HG03469 (cell line): ENCODE measurements at regions not wholly inside any gene's neighbourhood (a gene's known extent, or its start where the extent isn't known, plus 50 kb on each side); places are given as distances from the start of the nearest gene placed in this dataset.
"Not testable (repeated sequence)": the region's sequence is repeated elsewhere in the genome, so short reads cannot be mapped to it uniquely, and the experiment has no call there.

Experiments
- ATAC-seq: cut with Tn5 transposase; IDR thresholded peaks from one replicate; pipeline ENCODE4 v1.9.1; 2021; ENCODE audit warnings: mild to moderate bottlenecking, moderate library complexity, moderate number of reproducible peaks; ENCODE audit not compliant: unreplicated experiment

- no peak for ATAC-seq
Measured at GRCh38 chr1:118828038-118828437, 160.1 kb downstream of the TBX15 start.

- ATAC-seq, result no peak
Measured at GRCh38 chr1:118827636-118828035, 160.5 kb downstream of the TBX15 start.

- ATAC-seq, result no peak
Measured at GRCh38 chr1:118827207-118827606, 160.9 kb downstream of the TBX15 start.

GRCh38 chr1:118826669-118827068, 161.5 kb downstream of the TBX15 start:
- ATAC-seq, result no peak

GRCh38 chr1:118825619-118826018, 162.5 kb downstream of the TBX15 start:
- no peak for ATAC-seq

GRCh38 chr1:118821801-118822200, 166.3 kb downstream of the TBX15 start:
- no peak for ATAC-seq

GRCh38 chr1:118820864-118821263, 167.3 kb downstream of the TBX15 start:
- ATAC-seq, result no peak

- ATAC-seq, result no peak
Measured at GRCh38 chr1:118815909-118816308, 172.2 kb downstream of the TBX15 start.

- ATAC-seq, result no peak
Measured at GRCh38 chr1:118812555-118812954, 175.6 kb downstream of the TBX15 start.

GRCh38 chr1:118811156-118811555, 177.0 kb downstream of the TBX15 start:
- ATAC-seq, result no peak

GRCh38 chr1:118809586-118809985, 178.6 kb downstream of the TBX15 start:
- no peak for ATAC-seq

- not testable (repeated sequence) for ATAC-seq
Measured at GRCh38 chr1:118803128-118803527, 185.0 kb downstream of the TBX15 start.

- no peak for ATAC-seq
Measured at GRCh38 chr1:118791094-118791691, 196.9 kb downstream of the TBX15 start.

GRCh38 chr1:118788463-118788862, 199.7 kb downstream of the TBX15 start:
- ATAC-seq, result no peak

- ATAC-seq, result no peak
Measured at GRCh38 chr1:118786454-118787155, 201.5 kb downstream of the TBX15 start.

- no peak for ATAC-seq
Measured at GRCh38 chr1:118785246-118785645, 202.9 kb downstream of the TBX15 start.

- no peak for ATAC-seq
Measured at GRCh38 chr1:118783095-118783758, 204.9 kb downstream of the TBX15 start.

- ATAC-seq, result no peak
Measured at GRCh38 chr1:118773656-118774055, 214.5 kb downstream of the TBX15 start.

- ATAC-seq, result no peak
Measured at GRCh38 chr1:118767971-118768370, 220.2 kb downstream of the TBX15 start.

- no peak for ATAC-seq
Measured at GRCh38 chr1:118753976-118754375, 234.2 kb downstream of the TBX15 start.

- ATAC-seq, result no peak
Measured at GRCh38 chr1:118751166-118751565, 237.0 kb downstream of the TBX15 start.

- no peak for ATAC-seq
Measured at GRCh38 chr1:118744420-118744819, 243.7 kb downstream of the TBX15 start.
